ENCODE measurements at regions not wholly inside any gene's neighbourhood (a gene's known extent, or its start where the extent isn't known, plus 50 kb on each side); places are given as distances from the start of the nearest gene placed in this dataset.

DNA sequence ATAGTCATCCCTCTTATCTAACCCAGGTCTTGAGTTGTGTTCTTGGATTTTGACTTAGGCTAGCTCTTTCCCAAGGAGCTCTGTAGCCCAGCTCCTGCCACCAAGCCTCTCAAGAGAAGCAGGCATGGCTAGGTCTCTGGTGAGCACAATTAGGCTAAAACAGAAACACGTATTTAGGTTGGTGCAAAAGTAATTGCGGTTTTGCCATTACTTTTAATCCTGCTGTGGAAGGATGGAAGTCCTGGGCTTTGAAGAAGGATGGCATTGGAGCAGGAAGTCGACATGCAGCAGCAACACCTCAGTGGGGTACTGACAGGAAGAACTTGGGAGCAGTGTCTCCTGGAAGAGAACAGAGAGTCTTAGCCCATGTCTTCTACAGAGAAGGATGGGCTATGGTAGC, 80.0 kb upstream of the CCDC190 start:
- TF ChIP-seq, protein P1, sequence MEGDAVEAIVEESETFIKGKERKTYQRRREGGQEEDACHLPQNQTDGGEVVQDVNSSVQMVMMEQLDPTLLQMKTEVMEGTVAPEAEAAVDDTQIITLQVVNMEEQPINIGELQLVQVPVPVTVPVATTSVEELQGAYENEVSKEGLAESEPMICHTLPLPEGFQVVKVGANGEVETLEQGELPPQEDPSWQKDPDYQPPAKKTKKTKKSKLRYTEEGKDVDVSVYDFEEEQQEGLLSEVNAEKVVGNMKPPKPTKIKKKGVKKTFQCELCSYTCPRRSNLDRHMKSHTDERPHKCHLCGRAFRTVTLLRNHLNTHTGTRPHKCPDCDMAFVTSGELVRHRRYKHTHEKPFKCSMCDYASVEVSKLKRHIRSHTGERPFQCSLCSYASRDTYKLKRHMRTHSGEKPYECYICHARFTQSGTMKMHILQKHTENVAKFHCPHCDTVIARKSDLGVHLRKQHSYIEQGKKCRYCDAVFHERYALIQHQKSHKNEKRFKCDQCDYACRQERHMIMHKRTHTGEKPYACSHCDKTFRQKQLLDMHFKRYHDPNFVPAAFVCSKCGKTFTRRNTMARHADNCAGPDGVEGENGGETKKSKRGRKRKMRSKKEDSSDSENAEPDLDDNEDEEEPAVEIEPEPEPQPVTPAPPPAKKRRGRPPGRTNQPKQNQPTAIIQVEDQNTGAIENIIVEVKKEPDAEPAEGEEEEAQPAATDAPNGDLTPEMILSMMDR (IDR thresholded peaks at IDR 0.05) = no peak
- TF ChIP-seq POLR2A (IDR thresholded peaks at IDR 0.05) = no peak
